CD4-positive, alpha-beta T cell treated with Interleukin-12 subunit alpha and Interleukin-12 subunit beta, for 1 hour (primary cell): ENCODE measurements at regions not wholly inside any gene's neighbourhood (a gene's known extent, or its start where the extent isn't known, plus 50 kb on each side); places are given as distances from the start of the nearest gene placed in this dataset.

Experiments used
- DNase-seq: peaks from one replicate; pipeline ENCODE4 v3.0.0-alpha.2; 2020

DNA sequence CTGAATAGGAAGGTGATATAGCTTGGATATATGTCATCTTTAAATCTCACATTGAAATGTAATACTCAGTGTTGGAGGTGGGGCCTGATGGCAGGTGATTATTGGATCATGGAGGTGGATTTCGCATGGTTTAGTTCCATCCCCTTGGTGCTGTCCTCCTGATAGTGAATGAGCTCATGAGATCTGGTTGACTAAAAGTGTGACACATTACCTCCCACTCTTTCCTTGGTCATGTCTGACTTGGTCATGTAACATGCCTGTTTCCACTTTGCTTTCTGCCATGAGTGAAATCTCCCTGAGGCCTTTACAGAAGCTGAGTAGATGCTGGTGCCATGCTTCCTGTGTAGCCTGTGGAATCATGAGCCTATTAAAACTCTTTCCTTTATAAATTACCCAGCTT lies 664.5 kb upstream of the NR5A2 start:
- no peak for DNase-seq

DNA sequence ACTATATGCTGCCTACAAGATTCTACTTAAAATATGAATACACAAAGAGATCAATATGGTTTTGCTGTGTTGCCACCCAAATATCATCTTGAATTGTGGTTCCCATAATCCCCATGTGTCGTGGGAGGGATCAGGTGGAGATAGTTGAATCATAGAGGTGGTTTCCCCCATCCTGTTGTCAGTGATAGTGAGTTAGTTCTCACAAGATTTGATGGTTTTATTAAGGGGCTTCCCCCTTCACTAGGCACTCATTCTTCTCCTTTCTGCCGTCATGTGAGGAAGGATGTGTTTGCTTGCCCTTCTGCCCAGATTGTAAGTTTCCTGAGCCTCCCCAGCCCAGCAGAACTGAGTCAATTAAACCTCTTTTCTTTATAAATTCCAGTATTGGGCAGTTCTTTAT lies 654.4 kb upstream of the NR5A2 start:
- no peak for DNase-seq

DNA sequence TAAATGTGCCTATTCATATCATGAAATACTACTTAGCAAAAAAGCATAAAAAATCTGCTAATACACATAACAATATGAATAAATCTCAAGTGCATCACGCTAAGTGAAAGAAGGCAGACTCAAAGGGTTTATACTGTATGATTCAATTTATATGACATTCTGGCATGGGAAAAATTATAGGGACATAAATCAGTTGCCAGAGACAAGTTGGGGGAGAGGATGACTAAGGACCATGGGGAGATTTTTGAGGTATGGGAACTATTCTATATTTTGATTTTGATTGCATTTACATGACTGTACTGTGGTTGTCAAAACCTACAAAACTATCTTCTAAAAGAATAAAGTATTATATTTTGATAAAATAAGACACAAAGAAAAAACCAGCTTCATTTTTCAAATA lies 650.3 kb upstream of the NR5A2 start:
- no peak for DNase-seq

DNA sequence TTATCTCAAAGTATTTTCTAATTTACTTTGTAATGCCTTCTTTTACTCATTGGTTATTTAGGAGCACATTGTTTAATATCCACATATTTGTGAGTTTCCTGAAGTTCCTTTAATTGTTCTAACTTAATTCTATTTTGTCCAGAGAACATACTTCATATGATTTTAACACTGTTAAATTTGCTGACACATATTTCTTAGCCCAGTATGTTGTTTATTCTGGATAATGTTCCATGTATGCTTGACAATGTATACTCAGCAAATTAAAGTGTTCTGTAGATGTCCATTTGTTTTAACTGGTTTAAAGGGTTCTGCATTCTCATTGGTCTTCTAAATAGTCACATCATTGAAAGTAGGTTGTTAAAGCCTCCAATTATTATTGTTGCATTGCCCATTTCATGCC lies 643.7 kb upstream of the NR5A2 start:
- no peak for DNase-seq

DNA sequence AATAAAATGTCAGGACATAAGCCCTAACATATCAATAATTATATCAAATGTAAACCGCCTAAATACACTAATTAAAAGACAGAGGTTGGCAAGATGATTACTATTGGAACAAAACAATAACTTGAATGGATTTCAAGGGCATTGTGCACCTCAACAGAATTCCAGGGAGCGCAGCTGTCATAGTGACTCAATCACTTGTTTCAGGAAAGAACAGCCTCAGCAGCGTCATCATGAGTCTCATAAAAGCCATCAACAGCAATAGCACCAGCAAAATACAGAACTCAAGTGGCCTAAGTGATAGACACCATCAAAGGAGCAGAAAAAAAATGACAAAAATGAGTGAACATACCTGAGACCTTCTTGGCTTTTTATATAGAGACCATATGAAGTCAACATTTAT lies 632.7 kb upstream of the NR5A2 start:
- no peak for DNase-seq

DNA sequence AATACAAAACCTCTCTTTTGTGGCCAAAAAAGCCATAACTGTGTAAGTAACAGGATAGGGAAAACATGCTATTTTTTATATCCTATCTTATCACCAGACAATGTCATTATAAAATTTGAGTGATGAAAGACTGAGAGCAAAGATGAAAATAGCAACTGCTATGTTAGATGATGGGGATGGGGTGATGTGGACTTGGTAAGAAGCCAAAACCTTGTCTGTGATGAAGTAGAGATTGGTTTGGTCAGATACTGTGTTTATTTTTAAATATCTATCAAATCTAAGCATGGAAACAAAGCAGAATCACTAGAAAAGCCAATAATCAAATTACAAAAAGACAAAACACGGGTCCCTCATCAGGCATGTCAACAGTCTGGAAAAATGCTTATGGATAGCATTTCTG lies 631.1 kb upstream of the NR5A2 start:
- DNase-seq, result no peak

DNA sequence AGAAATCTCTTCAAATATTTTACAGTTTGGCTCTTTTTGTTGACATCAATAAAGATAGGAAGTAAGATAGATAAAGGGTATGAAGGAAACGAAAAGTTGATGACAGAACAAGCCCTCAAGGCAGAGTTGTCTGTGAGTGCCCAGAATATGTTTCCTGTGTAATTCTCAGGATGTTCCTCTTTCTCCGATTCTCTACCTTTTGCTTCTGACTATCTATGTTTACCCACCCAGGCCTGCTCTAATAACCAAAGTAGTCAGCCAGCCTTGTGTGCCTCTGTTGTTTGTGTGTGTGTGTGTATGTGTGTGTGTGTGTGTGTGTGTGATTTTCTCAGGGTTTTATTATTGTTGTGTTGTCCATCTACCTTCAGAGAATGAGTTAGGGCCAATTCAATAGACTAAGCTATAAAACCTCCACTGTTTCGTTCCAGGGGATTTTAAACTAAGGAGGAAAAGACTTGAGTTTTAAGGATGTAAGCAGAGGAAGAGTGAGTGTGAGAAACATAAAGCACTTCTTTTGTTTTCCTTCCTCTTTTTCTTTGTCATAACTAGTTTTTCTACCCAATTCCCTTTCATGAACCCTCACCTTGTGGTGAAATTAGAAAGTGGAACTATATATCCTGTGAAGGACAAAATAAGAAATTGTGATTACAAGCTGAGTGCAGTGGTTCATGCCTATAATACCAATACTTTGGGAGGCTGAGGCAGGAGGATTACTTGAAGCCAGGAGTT lies 627.4 kb upstream of the NR5A2 start:
- DNase-seq, result no peak

DNA sequence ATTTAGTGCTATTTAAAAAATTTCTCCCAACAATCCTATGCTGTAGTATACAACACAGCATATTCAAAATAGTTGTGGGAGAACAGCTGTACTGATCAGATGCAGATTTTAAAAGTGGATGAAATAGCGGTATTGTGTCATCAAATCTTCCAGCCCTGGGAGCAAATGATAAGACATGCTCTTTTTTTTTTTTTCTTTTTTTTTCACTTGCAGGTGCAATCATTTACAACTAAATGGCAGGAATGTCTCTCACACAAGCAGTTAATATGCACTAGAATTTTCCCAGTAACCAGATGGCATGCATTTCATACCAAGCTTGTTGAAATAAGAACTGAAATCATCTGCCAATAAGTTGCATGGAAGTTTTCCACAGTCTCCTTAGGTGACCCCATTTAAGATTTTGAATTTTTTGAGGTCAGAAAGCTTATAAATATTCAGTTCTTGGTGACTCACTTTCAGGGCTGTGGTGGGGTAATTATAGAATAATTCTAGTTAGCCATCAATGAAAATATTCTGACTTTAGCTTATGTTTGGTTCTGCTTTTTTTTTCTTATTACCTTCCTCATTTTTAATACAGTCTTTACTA lies 623.9 kb upstream of the NR5A2 start:
- no peak for DNase-seq

DNA sequence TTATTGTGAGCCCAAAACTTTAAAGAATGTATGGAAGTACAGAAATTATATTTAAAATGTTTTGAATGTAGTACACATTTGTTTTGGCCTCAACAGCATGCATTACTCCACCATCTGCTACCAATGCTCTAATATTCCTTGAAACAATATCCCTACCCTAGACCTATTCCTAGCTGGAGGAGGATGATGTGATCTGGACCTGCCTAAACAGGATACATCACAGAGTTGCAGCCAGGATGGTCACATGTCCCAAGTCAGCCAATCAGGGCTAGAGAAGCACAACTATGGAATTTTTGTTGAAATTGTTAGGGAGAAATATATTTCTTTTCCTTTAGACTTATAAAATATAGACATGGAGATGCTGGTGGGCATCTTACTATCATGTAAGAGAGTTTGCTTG lies 623.3 kb upstream of the NR5A2 start:
- no peak for DNase-seq

DNA sequence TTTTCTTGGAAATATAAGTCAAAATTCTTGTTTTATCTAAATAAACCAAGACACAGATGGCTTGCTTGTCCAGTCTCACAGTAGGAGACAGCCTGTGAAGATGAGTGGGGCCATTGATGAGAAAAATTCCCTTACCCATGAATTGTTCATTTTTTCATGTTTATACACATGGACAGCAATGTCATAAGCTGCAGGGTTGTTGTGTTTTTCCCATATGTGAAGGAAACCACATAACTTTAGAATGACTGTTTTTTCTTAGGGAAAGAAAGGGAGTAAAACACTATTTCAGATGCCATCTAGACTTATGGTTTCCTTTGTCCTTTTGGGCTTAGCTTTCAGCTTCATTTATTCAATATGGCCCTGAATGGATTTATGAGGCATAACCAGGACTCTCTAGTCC lies 622.5 kb upstream of the NR5A2 start:
- DNase-seq, result no peak

DNA sequence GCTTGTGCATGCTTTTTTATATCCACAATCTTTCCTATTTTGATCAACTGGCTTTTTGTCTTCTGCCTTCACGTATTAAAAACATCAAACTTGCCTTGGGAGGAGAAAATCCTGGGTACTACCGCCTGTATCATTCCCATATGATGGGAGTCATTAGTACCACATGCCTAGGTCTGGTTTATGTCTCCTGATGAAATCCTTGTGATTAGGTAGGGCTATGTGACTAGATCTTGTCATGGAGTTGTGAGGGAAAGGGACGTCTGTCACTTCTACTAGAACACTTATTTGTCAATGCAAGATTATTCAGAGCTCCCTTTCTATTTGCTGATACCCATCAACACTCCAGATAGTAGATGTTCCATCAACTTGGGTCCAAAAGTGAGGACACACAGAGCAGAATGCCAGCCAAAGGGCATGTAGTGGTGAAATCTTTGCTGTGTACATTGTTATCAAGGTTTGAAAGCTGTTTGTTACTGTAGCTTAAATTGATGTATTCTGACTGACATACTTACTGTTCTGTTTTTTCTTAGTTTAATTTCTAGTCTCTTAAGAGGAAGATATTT lies 621.8 kb upstream of the NR5A2 start:
- no peak for DNase-seq

DNA sequence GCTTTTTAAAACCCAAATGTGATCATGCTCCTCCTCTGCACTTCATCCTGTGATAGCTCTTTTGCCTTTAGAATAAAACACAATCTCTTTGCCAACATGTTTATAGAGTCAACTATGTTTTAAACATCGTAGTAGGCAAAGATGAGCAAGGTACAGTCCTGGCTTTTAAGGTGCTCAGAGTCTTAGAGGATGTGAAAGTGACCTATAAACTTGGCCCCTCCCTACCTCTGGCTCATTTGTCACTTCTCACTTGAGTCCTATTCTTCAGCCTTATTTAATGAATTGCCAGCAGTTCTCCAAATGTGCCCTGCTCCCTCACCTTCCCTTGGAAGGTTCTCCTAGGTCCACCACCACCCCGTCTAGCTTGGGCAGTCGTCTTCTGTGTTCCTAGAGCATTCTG lies 617.0 kb upstream of the NR5A2 start:
- DNase-seq, result no peak

DNA sequence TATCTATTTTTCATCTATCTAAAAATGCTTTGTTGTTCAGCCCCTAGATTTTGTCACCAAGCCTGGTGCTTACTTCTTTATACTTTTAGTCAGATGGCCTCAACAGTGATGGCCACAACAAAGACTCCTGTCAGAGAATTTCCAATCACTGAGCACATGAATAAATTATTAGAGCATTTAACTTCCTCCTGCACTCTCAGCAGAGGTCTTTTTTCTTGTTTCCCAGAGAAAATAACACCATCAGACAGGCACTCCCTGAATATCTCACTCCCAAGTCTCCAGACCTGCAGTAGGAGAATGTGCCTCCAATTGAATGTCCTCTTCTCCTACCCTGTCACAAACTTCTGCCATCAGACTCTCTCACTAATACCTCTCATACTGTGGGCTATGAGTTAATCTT lies 616.0 kb upstream of the NR5A2 start:
- no peak for DNase-seq

DNA sequence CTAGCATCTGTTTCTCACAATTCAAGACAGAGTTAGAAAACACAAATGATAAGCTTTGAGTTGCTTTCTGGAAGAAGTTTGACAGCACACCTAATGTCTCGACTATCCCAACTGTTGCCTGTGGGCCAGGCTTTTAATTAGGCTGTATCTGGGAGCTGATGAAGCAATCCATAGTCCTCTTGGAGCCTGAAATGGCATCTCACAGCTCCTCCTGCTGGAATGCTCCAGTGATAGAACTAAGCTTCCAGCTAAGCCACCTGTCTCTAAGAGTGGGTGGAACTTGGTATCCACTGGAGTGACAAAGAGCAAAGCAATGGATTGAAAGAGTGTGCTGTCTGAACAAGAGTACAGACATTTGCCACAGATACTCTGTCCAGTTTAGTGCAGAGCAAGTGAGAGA lies 605.3 kb upstream of the NR5A2 start:
- no peak for DNase-seq

DNA sequence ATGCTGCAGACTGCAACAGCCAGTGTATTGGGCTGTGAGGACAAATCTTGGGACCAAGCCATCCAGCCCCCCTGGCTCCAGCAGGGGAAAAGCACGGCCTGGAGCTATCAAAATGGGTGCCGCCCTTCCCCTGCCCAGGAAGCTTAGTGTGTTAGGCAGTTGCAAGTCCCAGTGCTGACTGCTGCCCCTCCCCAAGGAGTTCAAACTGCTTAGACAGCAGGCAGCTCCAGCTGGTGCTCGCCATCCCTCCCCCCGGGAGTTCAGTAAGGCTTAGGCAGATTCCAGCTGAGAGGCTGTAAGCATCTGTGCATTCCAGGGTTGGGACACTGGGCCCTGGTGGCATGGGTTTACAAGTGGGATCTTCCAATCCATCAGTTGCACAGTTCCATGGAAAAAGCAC lies 579.6 kb upstream of the NR5A2 start:
- DNase-seq, result no peak

DNA sequence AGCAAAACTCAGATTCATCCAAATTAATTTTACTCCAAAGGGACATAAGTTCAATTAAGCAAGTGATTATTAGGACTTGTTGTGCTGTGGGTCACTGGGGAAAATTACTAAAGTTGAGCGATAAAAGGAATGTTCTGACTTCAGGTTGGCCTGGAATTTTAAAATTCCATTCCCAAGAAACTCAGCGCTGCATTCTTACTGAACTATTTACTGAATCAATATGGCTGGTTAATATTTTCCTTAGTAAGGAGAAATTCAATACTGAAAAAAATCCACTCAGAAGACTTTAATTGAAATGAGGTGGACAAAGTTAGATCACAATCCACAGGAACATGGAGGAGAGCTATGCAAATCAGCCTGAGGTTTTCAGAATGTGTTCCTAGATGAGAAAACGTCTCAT lies 578.9 kb upstream of the NR5A2 start:
- DNase-seq, result no peak

DNA sequence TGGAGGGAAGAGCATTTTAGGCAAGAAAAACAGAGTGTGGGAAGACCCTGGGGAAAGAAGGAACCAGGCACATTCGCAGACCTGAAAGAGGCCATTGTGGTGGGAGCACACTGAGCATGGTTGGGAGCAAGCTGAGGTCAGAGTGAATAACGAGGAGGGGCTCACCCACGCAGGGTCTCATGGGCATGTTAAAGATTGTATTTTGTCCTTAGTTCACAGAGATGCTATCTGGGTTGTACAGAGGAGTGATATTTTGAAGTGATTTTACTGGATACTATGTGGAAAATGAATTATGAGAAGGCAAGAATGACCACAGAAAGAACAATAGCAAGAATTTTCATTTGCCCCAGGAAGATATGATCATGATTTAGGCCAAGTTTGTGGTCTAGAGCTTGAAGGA lies 578.3 kb upstream of the NR5A2 start:
- no peak for DNase-seq

DNA sequence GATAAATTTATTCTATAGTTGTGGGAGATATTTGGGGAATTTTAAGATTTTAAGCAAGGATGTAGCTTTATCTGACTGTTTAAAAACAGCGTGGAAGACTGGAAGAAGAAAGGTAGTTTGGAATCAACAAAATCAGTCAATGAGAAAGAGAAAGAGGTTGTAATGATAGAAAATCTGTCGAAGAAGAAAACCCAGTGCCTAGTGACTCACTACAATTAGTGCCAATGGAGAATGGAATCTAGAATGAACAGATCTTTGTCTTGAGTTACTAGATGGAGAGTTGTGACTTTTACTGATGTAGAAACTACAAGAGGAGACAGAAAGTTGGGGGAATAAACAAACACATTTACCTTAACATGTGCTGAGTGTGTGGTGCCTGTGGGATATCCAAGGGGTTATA lies 577.8 kb upstream of the NR5A2 start:
- DNase-seq, result no peak

DNA sequence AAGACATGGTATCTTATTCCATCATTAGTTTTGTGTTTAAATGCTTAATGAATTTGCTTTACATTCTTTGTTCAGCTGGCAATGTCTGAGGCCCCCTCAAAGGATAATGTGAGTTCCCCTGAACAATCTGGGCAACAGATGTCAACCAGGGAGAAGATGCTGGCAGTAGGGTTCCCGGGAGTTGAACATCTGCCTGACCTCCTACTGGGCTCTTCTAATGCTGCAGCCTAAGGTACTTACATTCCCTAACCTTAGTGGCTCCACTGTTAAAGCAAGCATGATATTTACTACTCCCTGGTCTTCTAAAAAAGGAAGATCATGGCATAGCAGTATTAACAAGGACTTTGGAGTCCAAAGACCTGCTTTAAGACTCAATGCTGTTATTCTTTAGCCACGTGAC lies 574.9 kb upstream of the NR5A2 start:
- no peak for DNase-seq

DNA sequence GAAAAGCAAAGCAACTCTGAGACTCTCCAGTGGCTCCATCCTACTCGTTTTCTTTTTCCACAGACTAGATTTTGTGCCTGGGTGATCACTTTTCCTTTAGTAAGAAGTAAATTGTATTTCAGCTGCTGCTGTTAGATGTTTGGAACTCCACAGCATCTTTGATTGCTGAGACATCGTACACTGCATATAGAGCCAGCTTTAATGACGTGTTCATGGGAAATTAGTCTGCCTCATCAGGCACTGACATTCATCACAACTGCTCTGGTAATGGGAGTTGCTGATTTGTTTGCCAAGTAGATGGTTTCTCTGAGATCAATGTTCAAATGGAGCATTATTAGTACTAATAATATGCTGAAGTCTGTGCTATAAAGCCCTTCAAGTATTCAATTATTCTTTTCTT lies 573.8 kb upstream of the NR5A2 start:
- no peak for DNase-seq

DNA sequence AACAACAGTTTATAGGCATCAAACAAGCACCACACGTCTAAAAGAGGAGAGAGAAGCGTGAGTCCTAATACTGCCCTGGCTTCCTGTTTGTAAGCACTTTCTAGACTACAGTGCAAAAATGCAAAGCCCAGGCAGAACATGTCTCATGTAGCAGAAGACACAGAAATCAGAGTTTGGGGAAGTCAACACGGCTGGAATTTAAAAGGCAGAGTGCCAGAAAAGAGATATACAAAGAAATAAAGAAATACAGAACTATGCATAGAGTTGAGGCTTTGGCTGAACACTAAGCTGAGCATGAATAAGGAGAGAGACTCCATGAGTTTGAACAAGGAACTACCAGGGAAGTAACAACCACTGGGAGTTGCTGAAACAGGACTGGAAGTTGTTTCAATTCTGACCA lies 566.6 kb upstream of the NR5A2 start:
- no peak for DNase-seq

DNA sequence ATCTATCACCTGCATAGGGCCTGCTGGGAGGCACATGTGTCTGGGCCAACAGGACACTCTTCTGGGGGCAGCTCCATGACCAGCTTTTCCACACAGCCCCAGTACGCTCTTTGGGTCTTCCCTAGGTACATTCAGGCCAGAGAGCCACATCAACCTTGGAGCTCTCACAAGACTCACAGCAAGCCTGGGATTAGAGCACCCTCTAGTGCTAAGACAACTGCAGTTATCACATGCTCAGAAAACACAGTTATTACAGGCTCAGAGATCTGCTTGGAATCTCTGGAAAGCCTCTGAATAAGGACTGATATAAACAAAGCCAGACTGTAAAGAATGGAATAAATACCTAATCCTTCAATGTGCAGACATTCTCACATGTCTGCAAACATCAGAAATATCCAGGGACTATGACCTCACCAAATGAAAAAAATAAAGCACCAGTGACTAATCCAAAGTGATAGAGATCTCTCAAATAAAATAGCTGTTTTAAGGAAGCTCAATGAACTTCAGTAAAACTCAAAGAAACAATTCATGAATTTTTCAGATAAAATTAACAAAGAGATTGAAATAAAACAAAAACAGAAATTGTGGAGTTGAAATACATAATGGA lies 563.9 kb upstream of the NR5A2 start:
- DNase-seq, result peak; percentile 4

DNA sequence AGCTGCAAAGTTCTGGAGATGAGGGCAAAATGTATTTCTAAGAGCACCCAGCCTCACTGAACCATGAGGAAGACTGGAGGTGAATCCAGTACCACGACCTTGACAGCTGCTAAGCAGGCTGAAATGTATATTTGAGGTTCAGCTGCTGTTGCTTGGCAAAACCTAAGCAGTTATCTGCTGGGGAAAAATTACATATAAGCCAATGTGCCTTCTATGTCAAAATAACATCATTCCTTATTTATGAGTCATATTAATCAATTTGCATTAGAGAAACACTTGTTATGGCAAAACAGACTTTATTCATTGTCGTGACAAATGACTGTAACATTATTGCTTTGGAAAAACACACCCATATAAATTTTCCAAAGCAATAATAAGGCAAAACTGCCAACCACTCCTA lies 560.5 kb upstream of the NR5A2 start:
- no peak for DNase-seq

DNA sequence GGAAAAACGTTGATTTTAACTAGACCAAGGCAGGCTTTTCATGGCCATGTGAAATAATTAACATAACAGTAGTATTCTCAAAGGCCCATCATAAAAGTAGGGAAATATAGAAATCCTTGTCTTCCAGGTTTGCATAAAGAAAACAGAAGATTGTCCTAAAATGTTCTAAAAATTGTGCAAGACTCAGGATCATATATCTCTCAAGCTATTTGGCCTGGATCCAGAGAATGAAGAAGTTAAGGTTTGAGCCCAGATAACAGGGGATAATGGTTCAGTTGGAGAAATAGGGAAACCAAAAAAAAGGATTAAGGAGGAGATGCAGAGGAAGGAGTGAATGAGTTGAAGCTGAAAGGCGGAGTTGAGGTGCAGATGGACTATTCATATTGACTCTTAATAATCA lies 555.5 kb upstream of the NR5A2 start:
- DNase-seq, result no peak

DNA sequence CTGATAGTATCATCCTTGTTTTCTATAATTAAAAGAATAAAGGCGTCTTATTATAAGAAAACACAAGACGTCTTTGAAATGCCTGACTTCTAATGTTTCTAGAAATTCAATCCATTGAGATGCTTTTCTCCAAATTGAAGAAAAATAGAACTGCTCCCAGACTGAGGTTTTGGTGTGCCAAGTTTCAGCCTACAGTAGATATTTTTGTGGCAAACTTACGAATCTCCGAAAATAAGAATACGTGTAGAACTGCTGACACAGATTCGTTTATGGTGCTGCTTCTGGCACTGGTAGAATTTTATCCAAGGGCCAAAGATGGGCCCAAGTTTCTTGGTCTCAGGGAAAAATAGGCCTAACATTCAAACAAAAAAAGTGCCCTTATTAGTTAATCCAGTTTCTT lies 554.5 kb upstream of the NR5A2 start:
- DNase-seq, result no peak
